H1 (cell line): ENCODE measurements at regions not wholly inside any gene's neighbourhood (a gene's known extent, or its start where the extent isn't known, plus 50 kb on each side); places are given as distances from the start of the nearest gene placed in this dataset.

ENCODE experiments used
- HDAC2 ChIP-seq, 2 experiments: fragments of 300-600 bp in 1 of 2; sonication (generic) in 1 of 2; IDR thresholded peaks; 2 replicates each; pipeline ENCODE4 v1.6.1; 2011 to 2012; ENCODE audit warnings: low read depth in 2 of 2, low read length in 2 of 2, mild to moderate bottlenecking in 2 of 2, moderate library complexity in 2 of 2, borderline replicate concordance in 1 of 2, inconsistent platforms in 1 of 2
- TF ChIP-seq, protein P1 (sequence below): IDR thresholded peaks from 2 replicates; pipeline ENCODE4 v1.6.1; 2012; ENCODE audit warnings: inconsistent platforms

DNA sequence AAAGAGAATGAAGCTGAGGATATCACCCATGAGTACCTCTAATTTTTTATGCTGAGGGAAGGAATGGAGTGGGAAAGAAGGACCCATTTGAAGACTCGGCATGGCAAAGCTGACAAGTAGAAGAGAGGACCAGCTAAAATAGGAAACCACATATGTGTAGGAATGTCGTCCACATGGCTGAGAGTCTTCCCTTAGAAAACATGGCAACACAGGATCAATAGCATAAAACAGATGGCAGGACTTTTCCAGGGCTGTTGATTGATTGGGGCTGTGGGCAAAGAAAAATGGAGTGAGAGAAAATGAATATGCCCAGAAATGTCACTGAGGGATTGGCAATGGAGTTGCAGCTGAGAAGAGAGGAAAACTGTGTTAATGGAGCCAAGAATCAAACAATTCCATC, 76.2 kb upstream of the PRICKLE2 start (continued):
- TF ChIP-seq, protein P1, sequence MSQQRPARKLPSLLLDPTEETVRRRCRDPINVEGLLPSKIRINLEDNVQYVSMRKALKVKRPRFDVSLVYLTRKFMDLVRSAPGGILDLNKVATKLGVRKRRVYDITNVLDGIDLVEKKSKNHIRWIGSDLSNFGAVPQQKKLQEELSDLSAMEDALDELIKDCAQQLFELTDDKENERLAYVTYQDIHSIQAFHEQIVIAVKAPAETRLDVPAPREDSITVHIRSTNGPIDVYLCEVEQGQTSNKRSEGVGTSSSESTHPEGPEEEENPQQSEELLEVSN = no peak
- no peak for TF ChIP-seq HDAC2 (IDR thresholded peaks at IDR 0.05; ENCODE audit: borderline replicate concordance in 1 of 2, low read depth in 2 of 2, low read length in 2 of 2)
